NCI-H460 (cell line): ENCODE measurements at regions not wholly inside any gene's neighbourhood (a gene's known extent, or its start where the extent isn't known, plus 50 kb on each side); places are given as distances from the start of the nearest gene placed in this dataset.
"Not testable (repeated sequence)": the region's sequence is repeated elsewhere in the genome, so short reads cannot be mapped to it uniquely, and the experiment has no call there.

Source experiments
- DNase-seq: peaks from one replicate; pipeline ENCODE4 v3.0.0-alpha.2; 2016; ENCODE audit warnings: low read depth; ENCODE audit errors: extremely low read depth

DNA sequence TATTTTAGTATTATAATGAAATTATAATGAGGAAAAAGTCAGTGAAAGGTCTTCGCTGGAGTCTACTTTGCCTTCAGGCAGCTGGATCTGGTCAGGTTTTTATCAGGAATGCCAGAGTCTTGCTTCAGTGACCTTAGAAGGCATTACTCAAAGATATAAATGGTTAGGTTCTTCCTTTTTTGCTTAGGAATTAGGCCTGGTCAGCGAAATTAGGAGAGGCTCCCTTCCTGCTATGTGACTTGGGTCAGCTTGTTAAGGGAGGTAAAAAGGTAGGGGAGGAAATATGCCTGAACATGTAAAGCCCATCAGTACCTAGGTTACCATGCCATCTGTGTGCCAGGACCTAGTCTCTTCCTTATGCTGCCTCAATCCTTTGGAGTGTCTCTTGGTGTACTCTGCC, 115.1 kb downstream of the OTOR start:
- no peak for DNase-seq

DNA sequence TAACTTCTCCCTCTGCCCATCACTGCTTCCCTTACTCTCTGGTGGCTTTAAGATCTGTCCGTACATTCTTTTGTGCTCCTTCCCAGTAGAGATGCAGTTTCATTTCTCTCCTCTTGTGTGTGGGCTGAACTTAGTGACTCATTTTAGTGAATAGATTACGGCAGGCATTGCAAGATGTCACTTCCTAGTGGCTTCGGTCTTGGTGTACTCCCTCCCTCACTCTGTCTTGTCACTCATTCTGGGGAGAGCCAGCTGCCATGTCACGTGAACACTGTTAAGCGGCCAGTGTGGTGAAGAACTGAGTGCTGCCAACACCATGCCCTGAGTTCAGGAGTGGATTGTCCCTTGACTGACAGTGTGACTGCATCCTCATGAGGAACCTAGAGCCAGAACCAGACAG, 115.9 kb downstream of the OTOR start:
- no peak for DNase-seq

DNA sequence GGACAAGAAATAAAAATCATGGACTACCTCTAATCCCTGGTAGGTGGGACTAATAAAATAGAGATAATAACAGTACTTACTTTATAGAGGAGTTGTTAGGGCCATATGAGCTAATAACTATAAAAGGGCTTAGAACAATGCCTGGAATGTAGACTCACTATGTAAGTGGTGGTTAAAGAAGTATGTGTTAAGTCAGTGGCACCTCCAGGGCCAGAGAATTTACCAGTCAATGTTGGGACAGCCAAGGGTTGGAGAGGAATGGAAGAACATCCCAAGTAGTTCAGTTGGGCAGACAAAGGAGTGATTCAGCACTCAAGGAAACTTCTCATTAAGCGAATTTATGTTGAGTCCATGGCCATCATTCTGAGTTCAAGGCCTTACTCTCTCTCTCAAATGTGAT, 116.8 kb downstream of the OTOR start:
- DNase-seq, result no peak

DNA sequence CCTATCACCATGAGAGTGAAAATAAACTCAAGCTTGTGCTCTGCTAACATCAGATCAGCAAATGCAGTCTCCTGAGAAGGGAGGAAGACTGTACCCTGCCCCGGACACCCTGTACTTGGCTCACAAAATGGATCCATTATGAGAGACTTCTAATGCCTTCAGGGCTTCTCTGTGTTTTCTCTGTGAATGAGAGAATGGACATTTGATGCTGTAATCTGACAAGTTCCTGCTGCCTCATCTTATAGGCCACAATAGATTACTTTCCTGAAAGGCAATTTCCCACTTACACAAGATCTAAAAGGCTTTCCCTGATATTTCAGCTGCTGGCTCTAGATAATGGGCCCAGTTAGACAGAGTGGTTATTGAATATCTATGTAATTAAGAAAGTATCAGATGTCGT, 117.2 kb downstream of the OTOR start:
- no peak for DNase-seq

DNA sequence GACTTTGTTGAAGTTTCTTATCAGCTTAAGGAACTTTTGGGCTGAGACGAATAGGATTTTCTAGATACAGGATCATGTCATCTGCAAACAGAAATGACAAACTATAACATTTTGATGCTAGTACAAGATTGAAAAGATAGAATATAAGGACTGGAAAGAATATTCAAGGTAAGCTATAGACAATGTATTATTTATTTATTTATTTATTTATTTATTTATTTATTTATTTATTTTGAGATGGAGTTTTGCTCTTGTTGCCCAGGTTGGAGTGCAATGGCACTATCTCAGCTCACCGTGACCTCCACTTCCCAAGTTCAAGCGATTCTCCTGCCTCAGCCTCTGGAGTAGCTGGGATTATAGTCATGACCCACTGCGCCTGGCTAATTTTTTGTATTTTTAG, 125.0 kb downstream of the OTOR start:
- DNase-seq, result not testable (repeated sequence)

DNA sequence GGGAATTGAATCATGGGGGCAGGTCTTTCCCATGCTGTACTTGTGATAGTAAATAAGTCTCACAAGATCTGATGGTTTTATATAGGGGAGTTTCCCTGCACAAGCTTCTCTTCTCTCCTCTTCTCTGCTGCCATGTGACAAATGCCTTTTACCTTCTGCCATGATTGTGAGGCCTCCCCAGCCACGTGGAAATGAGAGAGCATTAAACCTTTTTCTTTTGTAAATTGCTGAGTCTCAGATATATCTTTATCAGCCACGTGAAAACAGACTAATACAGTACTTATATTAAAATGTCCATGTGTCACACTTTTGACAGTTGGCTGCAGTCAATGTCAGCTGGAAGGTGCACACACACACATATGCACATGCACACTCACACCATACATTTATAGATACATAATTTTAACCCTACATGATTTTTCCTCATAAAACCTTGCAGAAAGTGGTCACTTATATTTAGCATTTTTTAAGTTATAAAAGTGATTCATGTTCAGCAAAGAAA, 128.9 kb downstream of the OTOR start:
- no peak for DNase-seq

DNA sequence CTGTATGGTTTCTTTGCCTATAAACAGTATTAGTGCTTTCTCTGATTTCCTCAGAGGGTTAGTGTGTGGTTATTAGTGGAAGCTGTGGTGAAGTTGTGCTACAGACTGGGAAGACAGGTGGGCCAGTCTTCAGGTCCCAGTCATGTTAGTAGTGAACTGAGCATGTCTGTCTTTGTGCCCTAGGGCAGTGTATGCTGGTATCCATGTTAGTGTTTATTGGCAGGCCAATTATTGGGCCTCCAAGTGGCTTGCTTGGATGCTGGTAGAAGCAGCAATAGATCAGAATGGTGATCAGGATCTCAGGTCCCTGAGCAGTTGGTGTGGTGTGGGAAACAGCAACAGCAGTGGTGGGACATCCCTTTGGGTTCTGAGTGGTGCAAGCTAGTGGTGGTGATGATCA, 137.6 kb downstream of the OTOR start:
- no peak for DNase-seq

DNA sequence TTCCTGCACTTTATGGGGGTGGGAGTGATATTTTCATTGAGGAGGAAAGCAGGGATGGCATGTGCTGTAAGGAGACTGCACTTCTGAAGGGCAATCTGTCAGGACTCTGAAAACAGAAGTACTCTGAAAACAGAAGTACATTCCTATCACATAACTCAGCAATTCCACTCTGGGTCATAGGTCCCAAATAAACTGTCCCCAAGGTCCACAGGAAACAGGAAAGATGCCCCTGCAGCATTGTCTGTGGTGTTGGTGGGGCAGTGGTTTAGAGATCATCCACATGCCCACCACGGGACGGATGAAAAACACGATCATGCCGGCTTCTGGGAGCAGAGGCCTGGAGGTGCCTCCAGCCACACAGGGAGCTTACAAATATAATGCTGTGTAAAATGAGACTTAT, 150.3 kb downstream of the OTOR start:
- no peak for DNase-seq

DNA sequence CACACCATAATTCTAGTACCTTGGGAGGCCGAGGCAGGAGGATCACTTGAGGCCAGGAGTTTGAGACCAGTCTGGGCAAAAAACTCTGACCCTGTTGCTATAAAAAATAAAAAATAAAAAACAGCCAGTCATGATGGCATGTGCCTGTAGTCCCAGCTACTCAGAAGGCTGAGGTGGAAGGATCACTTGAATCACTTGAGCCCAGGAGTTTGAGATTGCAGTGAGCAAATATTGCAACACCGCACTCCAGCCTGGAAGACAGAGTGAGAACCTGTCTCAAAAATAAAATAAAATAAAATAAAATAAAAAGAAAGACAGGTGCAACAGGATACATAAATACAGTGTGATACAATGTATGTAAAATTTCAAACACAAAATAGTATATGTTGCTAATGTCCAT, 154.5 kb downstream of the OTOR start:
- no peak for DNase-seq

DNA sequence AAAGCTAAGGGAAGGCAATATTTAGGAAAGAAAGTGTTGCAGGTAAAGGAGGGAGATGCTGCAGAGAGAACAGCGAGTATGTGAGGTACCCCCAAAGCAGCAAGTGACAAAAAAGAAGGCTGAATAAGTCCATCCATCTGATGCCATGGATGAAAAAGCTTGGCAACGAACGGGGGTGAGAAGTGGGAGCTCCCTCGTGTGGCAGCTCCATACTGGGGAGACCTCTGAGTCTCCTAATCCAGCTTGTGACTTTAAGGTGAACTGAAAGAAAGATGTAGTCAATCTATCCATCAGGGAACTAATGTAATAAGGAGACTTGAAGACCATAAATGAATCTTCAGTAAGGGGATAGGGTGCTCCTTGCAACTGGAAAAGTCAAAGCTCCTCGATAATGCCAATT, 156.6 kb downstream of the OTOR start:
- DNase-seq, result no peak

DNA sequence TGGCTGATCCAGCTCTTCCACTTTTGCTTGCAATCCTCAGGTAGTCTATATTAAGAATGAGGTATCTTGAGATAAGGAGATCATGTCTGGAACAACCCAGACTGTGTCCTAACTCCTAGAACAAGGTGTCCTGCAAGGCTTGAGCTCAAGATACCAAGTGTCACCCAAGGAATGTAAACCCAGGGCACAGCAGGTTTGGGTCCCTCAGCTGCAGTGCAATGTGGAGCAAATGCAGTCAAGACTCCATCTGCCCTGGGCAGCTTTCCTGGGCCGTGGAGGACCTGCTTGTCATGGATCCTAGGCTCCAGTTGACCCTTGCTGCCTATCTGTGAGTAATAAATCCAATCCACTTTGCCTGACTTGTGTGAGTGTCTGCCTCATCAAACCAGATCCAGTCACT, 166.1 kb downstream of the OTOR start:
- DNase-seq, result no peak

DNA sequence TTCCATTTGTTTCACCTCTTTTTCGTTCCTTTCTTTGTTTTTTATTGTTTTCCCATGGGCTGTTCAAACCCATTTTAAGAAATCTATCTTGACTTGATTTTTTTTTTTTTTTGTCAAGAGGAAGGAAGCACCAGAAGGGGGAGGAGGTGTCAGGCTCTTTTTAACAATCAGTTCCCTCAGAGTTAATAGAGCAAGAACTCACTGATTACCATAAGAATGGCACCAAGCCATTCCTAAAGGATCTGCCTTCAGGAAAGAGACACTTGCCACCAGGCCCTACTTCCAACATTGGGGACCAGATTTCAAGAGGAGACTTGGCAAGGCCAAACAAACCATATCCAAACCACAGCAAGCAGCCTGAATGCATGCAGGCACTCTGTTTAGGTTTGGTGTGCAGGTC, 168.0 kb downstream of the OTOR start:
- no peak for DNase-seq

DNA sequence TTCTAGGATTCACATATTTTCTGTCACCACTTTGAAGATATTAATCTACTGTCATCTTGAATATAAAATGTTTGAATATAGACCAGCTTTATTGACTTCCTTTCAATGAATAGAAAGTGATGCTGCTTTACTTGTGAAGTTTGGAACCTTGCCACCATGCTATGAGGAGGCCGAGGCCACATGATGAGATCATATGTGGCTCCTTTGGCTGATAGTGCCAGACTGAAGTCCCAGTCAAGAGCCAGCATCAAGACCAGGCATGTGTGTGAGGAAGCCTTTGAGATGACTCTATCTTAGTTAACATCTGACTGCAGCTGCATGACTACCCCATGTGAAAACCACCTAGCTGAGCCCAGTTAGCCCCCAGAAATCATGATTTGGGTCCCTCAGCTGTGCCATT, 169.5 kb downstream of the OTOR start:
- no peak for DNase-seq

DNA sequence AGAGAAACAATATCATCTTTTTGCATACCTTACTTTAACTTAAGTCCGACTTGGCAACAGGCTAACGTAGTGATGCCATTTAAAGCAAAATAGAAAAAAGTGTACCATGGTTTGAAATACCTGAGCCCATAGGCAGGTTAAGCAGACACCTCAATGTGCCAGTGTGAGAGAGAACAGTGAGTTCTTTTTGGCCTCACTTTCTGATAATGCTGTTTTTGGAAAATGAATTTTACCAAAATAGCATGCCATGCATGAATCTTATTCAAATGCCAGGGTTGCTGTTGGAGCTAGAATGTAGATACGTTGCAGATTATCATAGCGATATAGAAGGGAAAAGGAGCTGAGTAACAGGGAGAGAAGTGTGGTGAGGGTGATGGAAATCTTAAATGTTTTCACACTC, 170.2 kb downstream of the OTOR start:
- DNase-seq, result no peak

DNA sequence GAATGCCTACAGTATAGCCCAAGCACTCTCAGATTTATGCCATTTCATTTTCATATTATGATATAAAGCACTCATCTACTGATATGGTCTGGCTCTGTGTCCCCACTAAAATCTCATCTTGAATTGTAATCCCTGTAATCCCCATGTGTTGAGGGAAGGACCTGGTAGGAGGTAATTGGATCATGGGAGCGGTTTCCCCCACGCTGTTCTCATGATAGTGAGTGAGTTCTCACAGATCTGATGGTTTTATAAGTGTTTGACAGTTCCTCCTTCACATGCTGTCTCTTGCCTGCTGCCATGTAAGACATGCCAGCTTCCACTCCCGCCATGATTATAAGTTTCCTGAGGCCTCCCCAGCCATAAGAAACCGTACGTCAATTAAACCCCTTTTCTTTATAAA, 171.7 kb downstream of the OTOR start:
- DNase-seq, result no peak

DNA sequence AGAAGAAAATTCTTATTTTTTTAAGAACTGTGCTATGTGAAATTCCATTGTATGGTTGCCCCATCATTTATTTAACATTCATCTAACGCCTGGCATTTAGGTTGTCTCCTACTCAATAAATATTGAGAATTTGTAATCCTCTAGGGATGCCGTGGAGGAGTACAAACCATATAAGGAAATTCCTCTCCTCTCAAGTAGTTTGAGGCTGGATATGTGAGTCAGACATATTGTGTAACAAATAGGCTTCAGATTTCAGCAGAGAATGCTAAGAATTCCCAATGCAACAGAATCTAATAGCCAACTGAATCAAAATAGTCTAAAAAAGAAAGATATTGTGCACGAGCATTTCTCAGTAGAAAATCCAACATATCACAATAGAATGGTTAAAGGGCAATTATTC, 174.7 kb downstream of the OTOR start:
- peak; percentile 82 for DNase-seq

DNA sequence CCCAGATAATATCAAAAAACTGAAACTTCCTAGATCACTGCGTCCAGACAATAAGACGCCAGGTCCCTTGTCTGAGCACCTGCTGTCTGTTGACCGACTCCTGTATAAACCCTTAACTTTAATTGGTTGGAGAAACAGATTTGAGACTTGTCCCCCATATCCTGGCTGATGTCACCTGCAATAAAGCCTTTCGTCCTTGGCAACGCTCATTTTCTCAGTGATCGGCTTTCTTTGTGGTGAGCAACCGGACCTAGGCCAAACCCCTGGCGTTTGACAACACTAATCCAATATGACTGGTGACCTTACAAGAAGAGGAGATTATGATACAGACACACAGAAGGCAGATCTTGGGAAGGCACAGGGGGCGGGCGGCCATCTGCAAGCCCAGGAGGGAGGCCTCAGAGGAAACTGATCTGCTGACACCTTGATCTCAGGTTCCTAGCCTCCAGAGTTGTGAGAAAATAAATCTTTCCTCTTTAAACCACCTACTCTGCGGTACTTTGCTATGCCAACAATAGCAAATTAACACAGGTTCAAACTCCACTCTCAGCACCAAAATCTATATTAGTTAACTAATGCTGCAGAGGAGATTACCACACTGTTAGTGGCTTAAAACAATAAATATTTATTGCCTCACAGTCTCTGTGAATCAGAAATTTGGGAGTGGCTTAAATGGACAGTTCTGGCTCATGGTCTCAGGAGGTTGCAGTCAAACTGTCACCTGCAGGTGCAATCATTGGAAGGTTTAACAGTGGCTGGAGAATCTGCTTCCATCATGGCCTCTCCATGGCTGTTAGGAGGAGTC, 178.7 kb downstream of the OTOR start:
- no peak for DNase-seq

DNA sequence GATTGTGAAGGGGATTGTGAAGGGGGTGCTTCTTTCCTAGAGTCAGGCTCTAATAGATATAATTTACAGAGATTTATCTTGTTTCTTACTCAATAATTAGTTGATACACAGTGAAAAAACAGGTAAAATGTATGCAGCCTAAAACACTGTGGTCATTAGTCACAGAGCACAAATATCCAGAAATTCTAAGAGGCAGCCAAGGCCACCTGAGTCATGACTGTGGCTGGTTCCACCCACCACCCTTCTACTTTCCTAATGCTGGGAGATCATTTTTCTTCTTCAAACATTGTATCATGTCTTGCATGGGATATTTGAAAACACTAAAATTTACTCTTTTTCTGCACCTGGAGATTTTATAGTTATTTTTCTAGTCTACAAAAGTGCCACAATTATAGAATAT, 181.6 kb downstream of the OTOR start:
- no peak for DNase-seq

DNA sequence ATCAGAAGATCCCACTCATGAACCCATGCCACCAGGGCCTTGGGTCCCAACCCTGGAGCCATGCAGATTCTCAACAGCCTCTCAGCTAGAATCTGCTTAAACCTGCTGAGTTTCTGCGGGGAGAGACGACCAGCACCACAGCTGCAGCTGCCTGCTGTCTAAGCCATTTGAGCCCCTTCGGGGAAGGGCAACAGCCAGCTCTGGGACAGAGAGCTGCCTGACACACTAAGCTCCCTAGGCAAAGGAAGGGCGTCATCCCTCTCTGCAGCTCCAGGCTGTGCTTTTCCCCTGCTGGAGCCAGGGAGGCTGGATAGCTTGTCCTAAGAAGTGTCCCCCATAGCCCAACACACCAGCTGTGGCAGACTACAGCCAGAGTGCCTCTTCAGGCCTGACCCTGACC, 182.5 kb downstream of the OTOR start:
- no peak for DNase-seq

DNA sequence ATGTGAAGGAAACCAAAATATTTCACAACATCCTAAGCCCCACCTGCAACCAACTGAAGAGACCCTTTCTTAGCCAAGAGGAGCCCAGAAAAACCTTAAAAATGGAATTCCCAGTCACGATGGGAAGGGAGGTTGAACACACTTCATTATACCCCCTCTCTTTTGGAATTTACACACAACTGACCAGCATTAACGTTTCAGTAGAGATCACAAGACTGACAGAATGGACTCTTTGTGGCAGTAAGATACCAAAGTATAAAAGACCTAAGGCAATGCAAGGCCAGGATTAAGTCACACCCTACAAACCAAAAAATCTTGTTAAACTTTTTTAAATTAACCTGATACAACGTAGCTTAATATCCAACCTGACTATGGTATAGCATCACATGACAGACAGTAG, 190.9 kb downstream of the OTOR start:
- DNase-seq, result no peak

DNA sequence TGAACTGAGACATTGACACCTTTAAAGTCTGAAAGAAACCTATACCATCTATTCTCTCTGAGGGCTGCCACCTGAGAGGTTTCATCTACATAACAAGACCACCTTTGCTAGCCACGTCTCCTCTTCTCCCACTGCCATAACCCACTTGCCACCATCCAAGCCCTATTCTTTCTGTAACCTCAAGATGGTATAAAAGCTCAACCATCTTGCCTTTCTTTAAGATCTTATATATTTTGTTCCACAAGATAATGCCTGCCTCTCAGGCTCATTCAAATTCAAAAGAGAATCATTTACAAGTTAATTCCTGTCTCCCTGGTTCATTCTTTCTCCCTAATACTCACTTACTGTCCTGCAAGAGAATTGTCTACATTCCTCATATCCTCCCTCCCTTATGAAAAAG, 192.5 kb downstream of the OTOR start:
- no peak for DNase-seq

DNA sequence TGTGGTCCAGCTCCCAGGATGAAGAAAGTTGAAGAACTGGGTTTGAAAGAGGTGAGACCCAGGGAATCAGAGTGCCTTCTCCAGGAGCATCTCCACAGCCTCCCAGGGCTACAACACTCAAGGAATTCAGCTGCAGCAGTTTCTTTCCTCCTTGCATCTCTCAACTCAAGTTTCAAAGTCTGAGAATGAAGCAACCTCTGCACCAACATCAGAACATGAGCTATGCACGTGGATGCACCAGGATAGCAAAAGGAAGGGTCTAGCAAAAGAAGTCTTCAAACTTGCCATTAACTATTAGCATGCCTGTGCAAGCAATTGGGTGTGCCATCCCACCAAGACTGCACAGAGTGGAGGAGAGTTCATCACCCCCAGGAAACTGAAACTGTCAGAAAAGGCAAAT, 193.9 kb downstream of the OTOR start:
- DNase-seq, result no peak

DNA sequence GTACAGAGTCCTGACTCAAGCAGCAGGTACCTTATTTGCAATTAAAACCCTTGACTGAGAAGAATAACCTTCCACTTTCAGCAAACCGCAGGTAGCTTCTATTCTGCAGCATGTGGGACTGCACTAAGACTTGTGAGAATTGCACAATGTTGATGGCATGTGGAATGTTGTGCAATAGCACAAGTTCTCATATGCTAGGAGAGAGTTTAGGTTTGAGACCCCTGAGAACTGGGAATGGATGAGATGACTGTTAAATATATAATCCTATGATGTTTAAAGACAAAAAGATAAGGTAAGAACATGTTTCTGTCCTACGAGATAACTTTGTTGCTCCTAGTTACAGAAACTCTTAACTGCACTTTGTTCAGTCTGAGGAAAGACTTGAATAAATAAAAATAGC, 194.6 kb downstream of the OTOR start:
- peak; percentile 11 for DNase-seq
